C4-2B (cell line): ENCODE measurements at regions not wholly inside any gene's neighbourhood (a gene's known extent, or its start where the extent isn't known, plus 50 kb on each side); places are given as distances from the start of the nearest gene placed in this dataset.

Experiments
- ZFX ChIP-seq: fragments of 450-650 bp; IDR thresholded peaks from 2 replicates; pipeline ENCODE4 v1.6.1; 2017
- TF ChIP-seq, protein P1 (sequence below): fragments of 450-650 bp; conservative IDR thresholded peaks from 2 replicates; pipeline ENCODE4 v1.5.1; 2017; ENCODE audit warnings: mild to moderate bottlenecking

GRCh38 chr3:181512787-181513186 lies 198.9 kb upstream of the SOX2 start:
- TF ChIP-seq, protein P1, sequence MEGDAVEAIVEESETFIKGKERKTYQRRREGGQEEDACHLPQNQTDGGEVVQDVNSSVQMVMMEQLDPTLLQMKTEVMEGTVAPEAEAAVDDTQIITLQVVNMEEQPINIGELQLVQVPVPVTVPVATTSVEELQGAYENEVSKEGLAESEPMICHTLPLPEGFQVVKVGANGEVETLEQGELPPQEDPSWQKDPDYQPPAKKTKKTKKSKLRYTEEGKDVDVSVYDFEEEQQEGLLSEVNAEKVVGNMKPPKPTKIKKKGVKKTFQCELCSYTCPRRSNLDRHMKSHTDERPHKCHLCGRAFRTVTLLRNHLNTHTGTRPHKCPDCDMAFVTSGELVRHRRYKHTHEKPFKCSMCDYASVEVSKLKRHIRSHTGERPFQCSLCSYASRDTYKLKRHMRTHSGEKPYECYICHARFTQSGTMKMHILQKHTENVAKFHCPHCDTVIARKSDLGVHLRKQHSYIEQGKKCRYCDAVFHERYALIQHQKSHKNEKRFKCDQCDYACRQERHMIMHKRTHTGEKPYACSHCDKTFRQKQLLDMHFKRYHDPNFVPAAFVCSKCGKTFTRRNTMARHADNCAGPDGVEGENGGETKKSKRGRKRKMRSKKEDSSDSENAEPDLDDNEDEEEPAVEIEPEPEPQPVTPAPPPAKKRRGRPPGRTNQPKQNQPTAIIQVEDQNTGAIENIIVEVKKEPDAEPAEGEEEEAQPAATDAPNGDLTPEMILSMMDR, result no peak
- TF ChIP-seq ZFX, result no peak
